ENCODE measurements at regions not wholly inside any gene's neighbourhood (a gene's known extent, or its start where the extent isn't known, plus 50 kb on each side); places are given as distances from the start of the nearest gene placed in this dataset.
"Not testable (repeated sequence)": the region's sequence is repeated elsewhere in the genome, so short reads cannot be mapped to it uniquely, and the experiment has no call there.

- in situ Hi-C loops (cut with MboI; ENCODE audit: low sequenced_read_pairs) = no loop called here
Measured at GRCh38 chr17:73833775-73834488, 189.7 kb upstream of the SDK2 start.

GRCh38 chr17:73834684-73835343 is 190.6 kb upstream of the SDK2 start:
- in situ Hi-C loops (cut with MboI; ENCODE audit: low sequenced_read_pairs) = no loop called here

GRCh38 chr17:73835605-73836004 is 191.4 kb upstream of the SDK2 start:
- in situ Hi-C loops (cut with MboI; ENCODE audit: low sequenced_read_pairs) = no loop called here

- in situ Hi-C loops (cut with MboI; ENCODE audit: low sequenced_read_pairs) = no loop called here
Measured at GRCh38 chr17:73838815-73839214, 194.6 kb upstream of the SDK2 start.

- in situ Hi-C loops (cut with MboI; ENCODE audit: low sequenced_read_pairs) = no loop called here
Measured at GRCh38 chr17:73840829-73841228, 196.6 kb upstream of the SDK2 start.

- in situ Hi-C loops (cut with MboI; ENCODE audit: low sequenced_read_pairs) = no loop called here
Measured at GRCh38 chr17:73841431-73842060, 197.3 kb upstream of the SDK2 start.

- in situ Hi-C loops (cut with MboI; ENCODE audit: low sequenced_read_pairs) = no loop called here
Measured at GRCh38 chr17:73847952-73848351, 203.7 kb upstream of the SDK2 start.

GRCh38 chr17:73850426-73850825 is 206.2 kb upstream of the SDK2 start:
- in situ Hi-C loops (cut with MboI; ENCODE audit: low sequenced_read_pairs) = no loop called here

- in situ Hi-C loops (cut with MboI; ENCODE audit: low sequenced_read_pairs) = no loop called here
Measured at GRCh38 chr17:73851091-73851490, 206.8 kb upstream of the SDK2 start.

GRCh38 chr17:73851921-73852320 is 207.7 kb upstream of the SDK2 start:
- in situ Hi-C loops (cut with MboI; ENCODE audit: low sequenced_read_pairs) = no loop called here

- in situ Hi-C loops (cut with MboI; ENCODE audit: low sequenced_read_pairs) = no loop called here
Measured at GRCh38 chr17:73855720-73856333, 211.6 kb upstream of the SDK2 start.

GRCh38 chr17:73856556-73856955 is 212.3 kb upstream of the SDK2 start:
- in situ Hi-C loops (cut with MboI; ENCODE audit: low sequenced_read_pairs) = no loop called here

- in situ Hi-C loops (cut with MboI; ENCODE audit: low sequenced_read_pairs) = not testable (repeated sequence)
Measured at GRCh38 chr17:73859439-73860008, 215.3 kb upstream of the SDK2 start.

GRCh38 chr17:73861543-73861942 is 217.3 kb upstream of the SDK2 start:
- in situ Hi-C loops (cut with MboI; ENCODE audit: low sequenced_read_pairs) = no loop called here

- in situ Hi-C loops (cut with MboI; ENCODE audit: low sequenced_read_pairs) = no loop called here
Measured at GRCh38 chr17:73863761-73864535, 219.7 kb upstream of the SDK2 start.

GRCh38 chr17:73865831-73866230 is 221.6 kb upstream of the SDK2 start:
- in situ Hi-C loops (cut with MboI; ENCODE audit: low sequenced_read_pairs) = no loop called here

GRCh38 chr17:73867056-73867455 is 222.8 kb upstream of the SDK2 start:
- in situ Hi-C loops (cut with MboI; ENCODE audit: low sequenced_read_pairs) = no loop called here

- in situ Hi-C loops (cut with MboI; ENCODE audit: low sequenced_read_pairs) = no loop called here
Measured at GRCh38 chr17:73870068-73870467, 225.8 kb upstream of the SDK2 start.

GRCh38 chr17:73870473-73870872 is 226.2 kb upstream of the SDK2 start:
- in situ Hi-C loops (cut with MboI; ENCODE audit: low sequenced_read_pairs) = no loop called here

GRCh38 chr17:73872816-73873215 is 228.6 kb upstream of the SDK2 start:
- in situ Hi-C loops (cut with MboI; ENCODE audit: low sequenced_read_pairs) = no loop called here
